Middle frontal gyrus (tissue), 1 donor: ENCODE measurements at regions not wholly inside any gene's neighbourhood (a gene's known extent, or its start where the extent isn't known, plus 50 kb on each side); places are given as distances from the start of the nearest gene placed in this dataset.
A peak's percentile ranks its signal among the peaks of the same experiment; 100 is the strongest.
"Not testable (repeated sequence)": the region's sequence is repeated elsewhere in the genome, so short reads cannot be mapped to it uniquely, and the experiment has no call there.

Experiments used
- DNase-seq: peaks from one replicate; pipeline ENCODE4 v3.0.0-alpha.2; 2015; ENCODE audit warnings: low spot score; ENCODE audit errors: extremely low spot score

GRCh38 chr12:108424026-108424425, 84.9 kb upstream of the CMKLR1 start:
- DNase-seq: no peak

GRCh38 chr12:108423486-108423885, 84.4 kb upstream of the CMKLR1 start:
- no peak for DNase-seq

GRCh38 chr12:108421082-108421481, 82.0 kb upstream of the CMKLR1 start:
- not testable (repeated sequence) for DNase-seq

- not testable (repeated sequence) for DNase-seq
Observed at GRCh38 chr12:108420421-108420820, 81.3 kb upstream of the CMKLR1 start.

- DNase-seq: no peak
Observed at GRCh38 chr12:108419949-108420348, 80.8 kb upstream of the CMKLR1 start.

GRCh38 chr12:108418164-108418890, 79.2 kb upstream of the CMKLR1 start:
- DNase-seq: no peak

- DNase-seq: no peak
Observed at GRCh38 chr12:108414021-108414420, 74.9 kb upstream of the CMKLR1 start.

GRCh38 chr12:108410689-108411088, 71.6 kb upstream of the CMKLR1 start:
- no peak for DNase-seq

GRCh38 chr12:108409481-108409880, 70.4 kb upstream of the CMKLR1 start:
- no peak for DNase-seq

- no peak for DNase-seq
Observed at GRCh38 chr12:108403952-108404351, 64.8 kb upstream of the CMKLR1 start.

- no peak for DNase-seq
Observed at GRCh38 chr12:108401964-108402363, 62.9 kb upstream of the CMKLR1 start.

GRCh38 chr12:108400900-108401480, 61.9 kb upstream of the CMKLR1 start:
- no peak for DNase-seq

- no peak for DNase-seq
Observed at GRCh38 chr12:108400481-108400880, 61.4 kb upstream of the CMKLR1 start.

GRCh38 chr12:108400056-108400455, 60.9 kb upstream of the CMKLR1 start:
- peak; percentile 32 for DNase-seq

- DNase-seq: no peak
Observed at GRCh38 chr12:108399514-108399913, 60.4 kb upstream of the CMKLR1 start.

GRCh38 chr12:108394196-108394595, 55.1 kb upstream of the CMKLR1 start:
- DNase-seq: no peak

- no peak for DNase-seq
Observed at GRCh38 chr12:108392284-108392683, 53.2 kb upstream of the CMKLR1 start.

- DNase-seq: no peak
Observed at GRCh38 chr12:108390495-108391203, 51.5 kb upstream of the CMKLR1 start.

GRCh38 chr12:108389544-108389943, 50.4 kb upstream of the CMKLR1 start:
- DNase-seq: no peak
